ENCODE measurements at regions not wholly inside any gene's neighbourhood (a gene's known extent, or its start where the extent isn't known, plus 50 kb on each side); places are given as distances from the start of the nearest gene placed in this dataset.
"Not testable (repeated sequence)": the region's sequence is repeated elsewhere in the genome, so short reads cannot be mapped to it uniquely, and the experiment has no call there.

GRCh38 chr4:36590343-36590742 lies 308.9 kb downstream of the DTHD1 start:
- no peak for DNase-seq (ENCODE audit: low spot score)

- no peak for DNase-seq (ENCODE audit: low spot score)
Measured at GRCh38 chr4:36601864-36602495, 320.6 kb downstream of the DTHD1 start.

GRCh38 chr4:36609661-36610060 lies 328.2 kb downstream of the DTHD1 start:
- no peak for DNase-seq (ENCODE audit: low spot score)

GRCh38 chr4:36610628-36611027 lies 329.2 kb downstream of the DTHD1 start:
- DNase-seq (ENCODE audit: low spot score), result no peak

- DNase-seq (ENCODE audit: low spot score), result not testable (repeated sequence)
Measured at GRCh38 chr4:36613142-36613541, 331.7 kb downstream of the DTHD1 start.

GRCh38 chr4:36614011-36614410 lies 332.6 kb downstream of the DTHD1 start:
- no peak for DNase-seq (ENCODE audit: low spot score)

GRCh38 chr4:36618102-36618501 lies 336.7 kb downstream of the DTHD1 start:
- no peak for DNase-seq (ENCODE audit: low spot score)

GRCh38 chr4:36624030-36624429 lies 342.6 kb downstream of the DTHD1 start:
- no peak for DNase-seq (ENCODE audit: low spot score)

GRCh38 chr4:36638273-36638811 lies 356.9 kb downstream of the DTHD1 start:
- DNase-seq (ENCODE audit: low spot score), result no peak

- no peak for DNase-seq (ENCODE audit: low spot score)
Measured at GRCh38 chr4:36640876-36641275, 359.5 kb downstream of the DTHD1 start.

GRCh38 chr4:36651253-36651652 lies 369.8 kb downstream of the DTHD1 start:
- no peak for DNase-seq (ENCODE audit: low spot score)

- DNase-seq (ENCODE audit: low spot score), result no peak
Measured at GRCh38 chr4:36652857-36653256, 371.4 kb downstream of the DTHD1 start.

- no peak for DNase-seq (ENCODE audit: low spot score)
Measured at GRCh38 chr4:36665985-36666527, 384.6 kb downstream of the DTHD1 start.

GRCh38 chr4:36675436-36675835 lies 394.0 kb downstream of the DTHD1 start:
- DNase-seq (ENCODE audit: low spot score), result no peak

- DNase-seq (ENCODE audit: low spot score), result no peak
Measured at GRCh38 chr4:36676139-36677050, 395.0 kb downstream of the DTHD1 start.

- no peak for DNase-seq (ENCODE audit: low spot score)
Measured at GRCh38 chr4:36677112-36677511, 395.7 kb downstream of the DTHD1 start.

GRCh38 chr4:36677874-36678273 lies 396.5 kb downstream of the DTHD1 start:
- no peak for DNase-seq (ENCODE audit: low spot score)

- DNase-seq (ENCODE audit: low spot score), result no peak
Measured at GRCh38 chr4:36687681-36688080, 406.3 kb downstream of the DTHD1 start.

- no peak for DNase-seq (ENCODE audit: low spot score)
Measured at GRCh38 chr4:36692586-36692985, 411.2 kb downstream of the DTHD1 start.

- no peak for DNase-seq (ENCODE audit: low spot score)
Measured at GRCh38 chr4:36702245-36702644, 420.8 kb downstream of the DTHD1 start.

- no peak for DNase-seq (ENCODE audit: low spot score)
Measured at GRCh38 chr4:36704289-36704688, 422.9 kb downstream of the DTHD1 start.

- no peak for DNase-seq (ENCODE audit: low spot score)
Measured at GRCh38 chr4:36709991-36710390, 428.6 kb downstream of the DTHD1 start.

- DNase-seq (ENCODE audit: low spot score), result no peak
Measured at GRCh38 chr4:36712013-36712412, 430.6 kb downstream of the DTHD1 start.
